Gastrocnemius medialis (tissue), 4 donors: ENCODE measurements at regions not wholly inside any gene's neighbourhood (a gene's known extent, or its start where the extent isn't known, plus 50 kb on each side); places are given as distances from the start of the nearest gene placed in this dataset.
"Not testable (repeated sequence)": the region's sequence is repeated elsewhere in the genome, so short reads cannot be mapped to it uniquely, and the experiment has no call there.

Experiments
- ATAC-seq, 2 donors: fragments of 150-250 bp; one replicate each; pipeline ENCODE4 v1.9.1; 2016
- DNase-seq, 2 donors: peaks; one replicate each; pipeline ENCODE4 v3.0.0-alpha.2; 2019
- H3K27ac ChIP-seq, 4 donors: fragments of 200-600 bp; sonication (generic); 1 replicate in 1 of 4; 2 replicates in 3 of 4; pipeline ENCODE4 v1.5.1; 2016 to 2018; ENCODE audit warnings: mild to moderate bottlenecking in 2 of 4, moderate library complexity in 1 of 4
- H3K27me3 ChIP-seq, 3 donors: fragments of 200-600 bp; sonication (generic) in 2 of 3; 1 replicate in 1 of 3; 2 replicates in 2 of 3; pipeline versions ENCODE4 v1.5.1 to v1.6.0; 2016 to 2019; ENCODE audit warnings: mild to moderate bottlenecking in 1 of 3, moderate library complexity in 1 of 3
- H3K36me3 ChIP-seq, 2 donors: fragments of 200-600 bp; sonication (generic) in 1 of 2; one replicate each; pipeline ENCODE4 v1.5.1; 2017 to 2018
- H3K4me1 ChIP-seq, 2 donors: fragments of 200-600 bp; sonication (generic) in 1 of 2; one replicate each; pipeline ENCODE4 v1.5.1; 2016 to 2017; ENCODE audit warnings: mild to moderate bottlenecking in 2 of 2
- H3K4me3 ChIP-seq, 4 donors: fragments of 200-600 bp; sonication (generic) in 3 of 4; 1 replicate in 1 of 4; 2 replicates in 3 of 4; pipeline ENCODE4 v1.5.1; 2016 to 2019; ENCODE audit warnings: mild to moderate bottlenecking in 2 of 4
- H3K9me3 ChIP-seq, 3 donors: fragments of 200-600 bp; sonication (generic) in 2 of 3; 1 replicate in 1 of 3; 2 replicates in 2 of 3; pipeline ENCODE4 v1.5.1; 2016 to 2019
- CTCF ChIP-seq, 5 experiments: fragments of 450-650 bp in 3 of 5; fragments of 200-600 bp in 2 of 5; sonication (generic) in 2 of 5; IDR thresholded peaks in 4 of 5; conservative IDR thresholded peaks in 1 of 5; 1 replicate in 4 of 5; 2 replicates in 1 of 5; pipeline ENCODE4 v1.5.1; 2016 to 2019; ENCODE audit warnings: antibody characterized with exemption in 5 of 5, mild to moderate bottlenecking in 3 of 5, moderate library complexity in 3 of 5
- POLR2A ChIP-seq, 2 donors: fragments of 450-650 bp; IDR thresholded peaks; one replicate each; pipeline ENCODE4 v1.6.1; 2017; ENCODE audit warnings: antibody characterized with exemption in 2 of 2, mild to moderate bottlenecking in 2 of 2, moderate library complexity in 2 of 2
- in situ Hi-C, 4 donors: fragments of 200-750 bp; cut with MboI; loops; one replicate each; pipeline versions ENCODE4 v1.15.0 to v1.8.0; 2017; ENCODE audit warnings: low sequenced_read_pairs in 4 of 4
- intact Hi-C: fragments of 100-400 bp; cut with DNase I; formaldehyde crosslinking; loops from one replicate; pipeline ENCODE4 v1.15.1; 2023; ENCODE audit warnings: low total_unique reads

- TF ChIP-seq POLR2A (IDR thresholded peaks at IDR 0.05) (no peak), CTCF (IDR thresholded peaks at IDR 0.05 in 4 of 5, conservative IDR thresholded peaks at IDR 0.05 in 1 of 5) (no peak)
- no peaks in the 10 kb centered on the region for H3K36me3 ChIP-seq
- no peaks in the 10 kb centered on the region for H3K9me3 ChIP-seq
- H3K4me1 ChIP-seq, result no peaks in the 10 kb centered on the region
- intact Hi-C loops, result no loop called here
- H3K27ac ChIP-seq, result no peak overlapping the region
- in situ Hi-C loops, result no loop called here
- H3K27me3 ChIP-seq, result no peaks in the 10 kb centered on the region
- no peak for ATAC-seq
- H3K4me3 ChIP-seq, result no peak overlapping the region
- no peak for DNase-seq
These were observed 837.4 kb upstream of the NDST4 start for GRCh38 chr4:115950806-115951205.

GRCh38 chr4:115949974-115950743 is 836.7 kb upstream of the NDST4 start:
- in situ Hi-C loops, result not testable (repeated sequence)

GRCh38 chr4:115945026-115945425 is 831.6 kb upstream of the NDST4 start:
- intact Hi-C loops, result no loop called here
- Histone ChIP-seq H3K27ac (no peak overlapping the region), H3K27me3 (no peaks in the 10 kb centered on the region), H3K4me3 (no peak overlapping the region), H3K9me3 (no peaks in the 10 kb centered on the region), H3K36me3 (no peaks in the 10 kb centered on the region), H3K4me1 (no peaks in the 10 kb centered on the region)
- DNase-seq, result no peak
- no peak for ATAC-seq
- in situ Hi-C loops, result no loop called here
- TF ChIP-seq POLR2A (IDR thresholded peaks at IDR 0.05) (no peak), CTCF (IDR thresholded peaks at IDR 0.05 in 4 of 5, conservative IDR thresholded peaks at IDR 0.05 in 1 of 5) (no peak)

More at GRCh38 chr4:115949974-115950743, 836.7 kb upstream of the NDST4 start:
- H3K36me3 ChIP-seq, ATAC-seq, H3K27ac ChIP-seq, H3K4me1 ChIP-seq, intact Hi-C loops, H3K9me3 ChIP-seq, DNase-seq, H3K27me3 ChIP-seq, H3K4me3 ChIP-seq: not testable (repeated sequence)

- DNase-seq (no peak), ATAC-seq (no peak)
- intact Hi-C loops, result no loop called here
- in situ Hi-C loops, result no loop called here
- H3K27me3 ChIP-seq, result no peaks in the 10 kb centered on the region
- H3K27ac ChIP-seq, result no peak overlapping the region
- TF ChIP-seq POLR2A (IDR thresholded peaks at IDR 0.05) (no peak), CTCF (IDR thresholded peaks at IDR 0.05 in 4 of 5, conservative IDR thresholded peaks at IDR 0.05 in 1 of 5) (no peak)
- H3K36me3 ChIP-seq, result no peaks in the 10 kb centered on the region
- no peaks in the 10 kb centered on the region for H3K9me3 ChIP-seq
- no peak overlapping the region for H3K4me3 ChIP-seq
- no peaks in the 10 kb centered on the region for H3K4me1 ChIP-seq
These were observed 830.9 kb upstream of the NDST4 start for GRCh38 chr4:115944146-115944905.

- TF ChIP-seq CTCF (IDR thresholded peaks at IDR 0.05 in 4 of 5, conservative IDR thresholded peaks at IDR 0.05 in 1 of 5) (no peak), POLR2A (IDR thresholded peaks at IDR 0.05) (no peak)
- Histone ChIP-seq H3K4me3 (no peak overlapping the region), H3K36me3 (no peaks in the 10 kb centered on the region), H3K9me3 (no peaks in the 10 kb centered on the region), H3K4me1 (no peaks in the 10 kb centered on the region), H3K27me3 (no peaks in the 10 kb centered on the region), H3K27ac (no peak overlapping the region)
- intact Hi-C loops (no loop called here), in situ Hi-C loops (no loop called here)
- no peak for DNase-seq
- no peak for ATAC-seq
These were observed 825.5 kb upstream of the NDST4 start for GRCh38 chr4:115938764-115939443.
